H1 (cell line): ENCODE measurements at regions not wholly inside any gene's neighbourhood (a gene's known extent, or its start where the extent isn't known, plus 50 kb on each side); places are given as distances from the start of the nearest gene placed in this dataset.

ENCODE experiments used
- CHD1 ChIP-seq: IDR thresholded peaks from 2 replicates; pipeline ENCODE4 v1.6.1; 2012; ENCODE audit warnings: low read depth, low read length, improper control_type of control experiment
- EZH2 ChIP-seq: fragments of 200-600 bp; sonication (generic); IDR thresholded peaks from 2 replicates; pipeline ENCODE4 v1.7.1; 2012; ENCODE audit warnings: low read depth, mild to moderate bottlenecking, moderate library complexity, low read length, inconsistent platforms; ENCODE audit not compliant: severe bottlenecking
- NRF1 ChIP-seq: IDR thresholded peaks from 2 replicates; pipeline ENCODE4 v1.6.1; 2011; ENCODE audit warnings: mild to moderate bottlenecking, low read depth, low read length, improper control_type of control experiment
- PHF8 ChIP-seq: fragments of 200-600 bp; sonication (generic); conservative IDR thresholded peaks from 2 replicates; pipeline ENCODE4 v1.7.1; 2012; ENCODE audit warnings: low read depth, mild to moderate bottlenecking, inconsistent platforms, low read length, moderate library complexity
- TEAD4 ChIP-seq: IDR thresholded peaks from 2 replicates; pipeline ENCODE4 v1.6.1; 2012; ENCODE audit warnings: low read depth, low read length, inconsistent platforms, mixed read lengths

DNA sequence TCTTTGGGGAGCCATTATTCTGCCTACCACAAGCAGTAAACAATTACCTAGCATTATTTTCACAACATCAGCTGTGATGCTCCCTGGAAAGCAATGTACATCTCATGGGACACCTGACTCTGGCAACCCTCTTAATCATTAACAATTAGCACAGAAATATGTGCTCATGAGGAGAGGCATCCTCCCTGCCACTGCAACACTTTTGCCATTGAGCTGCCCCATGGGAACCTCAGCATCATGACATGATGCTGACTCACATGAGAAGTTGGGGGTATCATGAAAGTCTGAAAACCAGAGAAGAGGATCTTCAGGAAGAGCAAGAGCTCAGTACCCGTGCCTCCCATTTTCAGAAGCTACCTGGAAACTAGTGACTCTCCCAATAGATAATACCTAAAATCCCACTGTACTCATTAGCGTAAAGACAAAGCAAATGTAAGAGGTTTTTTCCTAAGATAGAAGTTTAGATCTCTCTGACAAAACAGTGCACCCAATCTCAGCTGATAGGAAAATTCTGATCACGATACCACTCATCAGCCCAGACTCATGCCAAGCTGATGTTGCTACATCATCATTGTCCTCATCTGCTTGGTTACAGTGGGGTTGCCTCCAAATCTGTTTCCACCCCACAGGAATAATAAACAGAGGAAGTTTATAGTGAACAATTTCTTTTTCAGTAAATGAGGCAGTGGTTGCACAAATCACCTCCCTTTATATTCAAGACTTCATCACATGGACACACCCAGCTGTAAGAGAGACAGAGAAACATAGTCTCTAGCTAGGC lies 244.5 kb downstream of the NR2F1-AS1 start (continued):
- TF ChIP-seq CHD1 = no peak
- no peak for TF ChIP-seq NRF1
- no peak for TF ChIP-seq TEAD4
- TF ChIP-seq EZH2 = no peak
- no peak for TF ChIP-seq PHF8
